GM21576 (cell line): ENCODE measurements at regions not wholly inside any gene's neighbourhood (a gene's known extent, or its start where the extent isn't known, plus 50 kb on each side); places are given as distances from the start of the nearest gene placed in this dataset.

Experiments used
- ATAC-seq: cut with Tn5 transposase; IDR thresholded peaks from one replicate; pipeline ENCODE4 v1.9.1; 2021; ENCODE audit warnings: mild to moderate bottlenecking, moderate library complexity; ENCODE audit not compliant: unreplicated experiment

GRCh38 chr9:12060811-12061210, 632.4 kb upstream of the TYRP1 start:
- ATAC-seq, result no peak

- ATAC-seq, result no peak
Measured at GRCh38 chr9:12065050-12065449, 628.1 kb upstream of the TYRP1 start.

- ATAC-seq, result no peak
Measured at GRCh38 chr9:12065686-12066085, 627.5 kb upstream of the TYRP1 start.

- ATAC-seq, result no peak
Measured at GRCh38 chr9:12066455-12067035, 626.6 kb upstream of the TYRP1 start.

GRCh38 chr9:12069366-12069765, 623.8 kb upstream of the TYRP1 start:
- ATAC-seq, result no peak

- no peak for ATAC-seq
Measured at GRCh38 chr9:12085399-12085798, 607.8 kb upstream of the TYRP1 start.

- no peak for ATAC-seq
Measured at GRCh38 chr9:12091865-12092527, 601.2 kb upstream of the TYRP1 start.

GRCh38 chr9:12094046-12094445, 599.1 kb upstream of the TYRP1 start:
- no peak for ATAC-seq

GRCh38 chr9:12095931-12096330, 597.3 kb upstream of the TYRP1 start:
- no peak for ATAC-seq

- ATAC-seq, result no peak
Measured at GRCh38 chr9:12133416-12133815, 559.8 kb upstream of the TYRP1 start.

- ATAC-seq, result no peak
Measured at GRCh38 chr9:12141422-12141821, 551.8 kb upstream of the TYRP1 start.

- no peak for ATAC-seq
Measured at GRCh38 chr9:12155401-12156134, 537.6 kb upstream of the TYRP1 start.

- ATAC-seq, result no peak
Measured at GRCh38 chr9:12162181-12162815, 530.9 kb upstream of the TYRP1 start.

- ATAC-seq, result no peak
Measured at GRCh38 chr9:12163723-12164458, 529.3 kb upstream of the TYRP1 start.

- no peak for ATAC-seq
Measured at GRCh38 chr9:12166518-12166917, 526.7 kb upstream of the TYRP1 start.

- ATAC-seq, result no peak
Measured at GRCh38 chr9:12170456-12170855, 522.7 kb upstream of the TYRP1 start.

- ATAC-seq, result no peak
Measured at GRCh38 chr9:12178634-12179033, 514.6 kb upstream of the TYRP1 start.

GRCh38 chr9:12182806-12183205, 510.4 kb upstream of the TYRP1 start:
- no peak for ATAC-seq

GRCh38 chr9:12183321-12183720, 509.9 kb upstream of the TYRP1 start:
- ATAC-seq, result no peak

GRCh38 chr9:12185856-12186255, 507.3 kb upstream of the TYRP1 start:
- no peak for ATAC-seq

GRCh38 chr9:12191630-12192029, 501.6 kb upstream of the TYRP1 start:
- no peak for ATAC-seq
